GM12865 (cell line): ENCODE measurements at regions not wholly inside any gene's neighbourhood (a gene's known extent, or its start where the extent isn't known, plus 50 kb on each side); places are given as distances from the start of the nearest gene placed in this dataset.

Source experiments
- DNase-seq: peaks from one replicate; pipeline ENCODE4 v3.0.0; 2010; ENCODE audit warnings: low read depth
- H3K4me3 ChIP-seq: 2 replicates; pipeline ENCODE4 v1.5.1; 2011; ENCODE audit warnings: mild to moderate bottlenecking, low read depth, low read length, control low read depth
- TF ChIP-seq, protein P1 (sequence below): IDR thresholded peaks from 2 replicates; pipeline ENCODE4 v1.5.1; 2011; ENCODE audit warnings: low read length, control low read depth, low read depth, inconsistent platforms; ENCODE audit not compliant: insufficient read depth; ENCODE audit errors: missing control alignments

DNA sequence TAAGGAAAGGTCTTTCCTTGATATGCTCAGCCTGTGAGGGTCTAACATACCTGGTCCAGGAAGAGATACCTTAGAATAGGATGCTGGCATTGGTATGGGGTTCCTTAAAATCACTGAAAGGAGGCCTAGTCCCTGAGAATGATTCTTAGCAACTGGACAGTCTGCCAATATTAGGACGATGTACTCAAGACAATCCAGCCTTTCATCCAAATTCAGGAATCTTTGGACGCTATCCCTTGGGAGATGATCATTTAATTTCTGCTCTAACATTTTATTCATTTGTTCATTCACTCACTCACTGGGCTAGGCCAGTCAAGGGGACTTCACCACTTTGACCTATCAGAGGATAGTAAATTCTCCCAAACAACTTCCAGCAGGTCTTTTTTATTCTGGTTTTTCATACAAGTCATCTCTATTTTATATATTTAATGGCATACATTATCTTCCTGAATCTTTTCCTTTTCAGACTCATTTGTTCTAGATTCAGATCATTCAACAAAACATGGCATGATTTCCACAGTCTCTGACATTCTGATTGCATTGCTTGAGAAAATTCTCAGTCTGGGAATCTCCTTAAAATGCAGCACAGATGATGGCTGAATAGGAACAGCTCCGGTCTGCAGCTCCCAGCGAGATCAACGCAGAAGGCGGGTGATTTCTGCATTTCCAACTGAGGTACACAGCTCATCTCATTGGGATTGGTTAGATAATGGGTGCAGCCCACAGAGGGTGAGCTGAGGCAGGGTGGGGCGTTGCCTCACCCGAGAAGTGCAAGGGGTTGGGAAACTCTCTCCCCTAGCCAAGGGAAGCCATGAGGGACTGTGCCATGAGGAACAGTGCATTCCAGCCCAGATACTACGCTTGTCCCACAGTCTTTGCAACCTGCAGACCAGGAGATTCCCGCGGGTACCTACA, 118.0 kb upstream of the PRICKLE1 start:
- H3K4me3 ChIP-seq = no peak overlapping the region
- TF ChIP-seq, protein P1, sequence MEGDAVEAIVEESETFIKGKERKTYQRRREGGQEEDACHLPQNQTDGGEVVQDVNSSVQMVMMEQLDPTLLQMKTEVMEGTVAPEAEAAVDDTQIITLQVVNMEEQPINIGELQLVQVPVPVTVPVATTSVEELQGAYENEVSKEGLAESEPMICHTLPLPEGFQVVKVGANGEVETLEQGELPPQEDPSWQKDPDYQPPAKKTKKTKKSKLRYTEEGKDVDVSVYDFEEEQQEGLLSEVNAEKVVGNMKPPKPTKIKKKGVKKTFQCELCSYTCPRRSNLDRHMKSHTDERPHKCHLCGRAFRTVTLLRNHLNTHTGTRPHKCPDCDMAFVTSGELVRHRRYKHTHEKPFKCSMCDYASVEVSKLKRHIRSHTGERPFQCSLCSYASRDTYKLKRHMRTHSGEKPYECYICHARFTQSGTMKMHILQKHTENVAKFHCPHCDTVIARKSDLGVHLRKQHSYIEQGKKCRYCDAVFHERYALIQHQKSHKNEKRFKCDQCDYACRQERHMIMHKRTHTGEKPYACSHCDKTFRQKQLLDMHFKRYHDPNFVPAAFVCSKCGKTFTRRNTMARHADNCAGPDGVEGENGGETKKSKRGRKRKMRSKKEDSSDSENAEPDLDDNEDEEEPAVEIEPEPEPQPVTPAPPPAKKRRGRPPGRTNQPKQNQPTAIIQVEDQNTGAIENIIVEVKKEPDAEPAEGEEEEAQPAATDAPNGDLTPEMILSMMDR = no peak
- no peak for DNase-seq

DNA sequence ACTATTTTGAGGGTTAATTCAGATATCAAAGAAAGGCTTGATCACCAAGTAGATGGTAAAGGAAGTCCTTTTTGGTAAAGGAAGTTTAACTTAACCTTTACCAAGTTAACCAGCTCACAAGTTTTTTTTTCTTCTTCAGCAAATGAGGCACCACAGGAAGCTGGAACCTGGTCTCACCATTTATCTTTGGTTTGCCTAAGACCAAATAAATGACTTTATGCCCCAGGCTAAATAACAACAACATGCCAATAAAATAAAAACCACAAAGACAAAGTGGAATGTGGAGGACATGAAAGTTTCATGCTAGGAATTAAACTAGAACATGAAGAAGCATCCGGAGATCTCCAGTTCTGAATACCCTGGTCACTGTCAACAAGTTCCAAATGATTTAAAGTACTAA, 116.8 kb upstream of the PRICKLE1 start:
- no peak for DNase-seq
- H3K4me3 ChIP-seq = no peak overlapping the region
- TF ChIP-seq, protein P1 = no peak

DNA sequence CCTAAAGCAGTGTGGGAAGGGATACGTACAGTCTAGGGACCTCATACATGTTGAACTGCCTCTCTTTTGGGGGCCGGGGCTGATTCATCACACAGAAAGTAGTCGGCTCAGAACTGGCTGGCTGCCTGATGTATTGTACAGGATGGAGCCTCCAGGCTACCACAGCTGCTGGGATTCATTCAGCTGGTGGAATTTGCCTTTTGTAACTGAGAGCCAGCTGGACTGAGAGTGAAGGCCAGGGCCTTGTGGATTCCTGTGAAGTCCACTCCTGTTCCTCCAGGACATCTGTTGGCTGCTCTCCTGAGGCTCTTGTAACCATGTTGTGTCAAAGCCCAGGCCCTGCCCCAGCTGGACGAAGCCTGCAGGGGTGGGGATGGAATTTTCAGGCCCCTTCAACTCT, 116.3 kb upstream of the PRICKLE1 start:
- no peak overlapping the region for H3K4me3 ChIP-seq
- no peak for DNase-seq
- TF ChIP-seq, protein P1 = no peak

DNA sequence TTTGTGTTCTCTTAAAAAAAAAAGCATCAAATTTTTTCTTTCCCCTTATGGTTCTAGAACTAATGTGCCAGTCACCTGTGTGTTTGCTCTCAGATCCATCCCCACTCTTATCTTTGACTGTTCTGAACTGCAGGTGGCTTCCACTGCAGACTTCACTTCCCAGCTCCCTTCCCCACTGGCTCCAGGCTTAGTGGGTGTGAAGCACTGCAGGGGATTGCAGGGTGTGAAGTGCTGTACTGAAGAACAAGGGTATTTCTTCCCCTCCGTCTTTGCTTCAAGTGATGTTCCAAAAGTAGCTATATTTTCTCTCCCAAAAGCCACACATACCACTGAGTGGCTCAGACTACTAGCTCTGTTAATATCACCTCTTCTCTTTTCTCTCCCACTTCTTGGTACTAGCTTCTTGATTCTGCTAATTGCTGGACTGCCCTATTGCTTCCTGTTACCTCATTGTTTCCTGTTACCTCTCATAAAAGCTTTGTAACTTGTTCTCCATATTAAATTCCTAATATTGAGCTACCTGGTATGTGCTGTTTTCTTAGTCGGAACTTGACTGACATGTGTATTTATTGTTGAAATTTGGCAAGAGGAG, 115.4 kb upstream of the PRICKLE1 start:
- no peak overlapping the region for H3K4me3 ChIP-seq
- no peak for DNase-seq
- TF ChIP-seq, protein P1 = no peak

DNA sequence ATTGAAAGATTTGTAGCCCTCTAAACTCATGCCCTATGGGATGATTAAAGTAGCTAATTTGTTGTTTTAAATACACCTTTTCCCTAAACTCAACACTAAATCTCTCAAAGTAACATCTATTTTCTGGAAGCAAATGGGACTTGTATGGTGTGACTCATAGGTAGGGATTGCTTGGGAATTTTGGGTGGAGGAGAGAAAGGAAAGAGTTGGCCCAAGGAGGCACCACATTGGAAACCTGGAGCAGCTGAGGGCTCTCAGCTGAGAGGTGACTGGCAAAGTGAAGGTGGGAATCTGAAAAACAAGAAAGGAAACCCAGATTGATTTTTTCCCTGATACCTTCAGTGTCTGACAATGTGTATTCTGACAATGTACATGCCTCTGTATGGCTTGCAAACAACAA, 114.8 kb upstream of the PRICKLE1 start:
- DNase-seq = no peak
- H3K4me3 ChIP-seq = no peak overlapping the region
- TF ChIP-seq, protein P1 = no peak

DNA sequence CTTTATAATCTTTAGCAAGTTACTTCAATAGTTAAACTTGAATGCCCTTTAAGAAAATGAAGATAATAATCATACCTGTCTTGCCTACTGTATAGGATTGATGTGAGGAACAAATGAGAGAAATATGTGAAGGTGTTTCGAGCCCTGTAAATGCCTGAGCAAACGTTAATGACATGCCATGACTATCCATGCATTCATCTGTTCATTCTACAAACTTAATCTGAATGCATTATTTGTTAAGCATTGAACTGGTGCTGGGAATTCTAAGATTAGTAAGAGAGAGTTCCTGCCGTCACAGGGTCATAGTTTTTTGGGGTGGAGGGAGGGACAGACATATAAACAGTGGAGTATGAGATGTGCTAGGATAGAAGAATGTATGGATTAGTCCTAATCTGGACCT, 111.5 kb upstream of the PRICKLE1 start:
- DNase-seq = no peak
- TF ChIP-seq, protein P1 = no peak
- no peak overlapping the region for H3K4me3 ChIP-seq

DNA sequence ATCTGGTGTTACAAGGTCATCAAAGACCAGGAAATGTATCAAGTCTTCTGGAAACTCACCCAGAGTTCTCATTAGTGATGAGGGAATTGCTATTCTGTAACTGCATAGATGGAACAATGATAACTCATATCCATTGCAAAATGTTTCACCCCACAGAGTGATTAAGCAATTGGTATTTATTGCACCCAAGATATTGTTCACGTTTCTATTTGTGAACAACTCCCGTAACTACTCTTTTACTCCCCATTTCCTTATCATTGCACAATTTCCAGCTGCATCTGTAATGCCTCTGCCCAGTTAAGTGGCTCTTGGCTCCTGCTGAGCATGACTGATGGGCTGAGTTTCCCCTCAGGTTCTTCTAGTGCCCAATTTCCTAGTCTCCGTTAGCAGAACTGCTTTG, 108.7 kb upstream of the PRICKLE1 start:
- no peak for DNase-seq
- no peak overlapping the region for H3K4me3 ChIP-seq
- TF ChIP-seq, protein P1 = no peak
